Mesendoderm (in vitro differentiated cells): ENCODE measurements at regions not wholly inside any gene's neighbourhood (a gene's known extent, or its start where the extent isn't known, plus 50 kb on each side); places are given as distances from the start of the nearest gene placed in this dataset.

Source experiments
- DNase-seq: peaks from one replicate; pipeline ENCODE4 v3.0.0; 2013
- H2AK5ac ChIP-seq: 2 replicates; pipeline ENCODE4 v1.6.1; 2013; ENCODE audit warnings: low read length, inconsistent platforms
- H2BK120ac ChIP-seq: 2 replicates; pipeline ENCODE4 v1.6.1; 2013; ENCODE audit warnings: low read depth, mild to moderate bottlenecking, low read length, moderate library complexity, mixed read lengths
- H2BK15ac ChIP-seq: replicated peaks from 2 replicates; pipeline ENCODE4 v1.6.1; 2013; ENCODE audit warnings: low read depth, mild to moderate bottlenecking, moderate library complexity
- H2BK5ac ChIP-seq: 2 replicates; pipeline ENCODE4 v1.6.1; 2013; ENCODE audit warnings: low read length, inconsistent platforms
- H3K18ac ChIP-seq: 2 replicates; pipeline ENCODE4 v1.6.1; 2013; ENCODE audit warnings: mild to moderate bottlenecking, low read length, mixed read lengths
- H3K23ac ChIP-seq: one replicate; pipeline ENCODE4 v1.6.1; 2013; ENCODE audit warnings: low read length
- H3K27ac ChIP-seq: 2 replicates; pipeline ENCODE4 v1.5.1; 2013; ENCODE audit warnings: low read depth, mild to moderate bottlenecking, inconsistent platforms, low read length, moderate library complexity
- H3K27me3 ChIP-seq: 2 replicates; pipeline ENCODE4 v1.6.1; 2013; ENCODE audit warnings: low read length, control low read depth, mild to moderate bottlenecking, inconsistent platforms; ENCODE audit not compliant: insufficient read depth, poor library complexity
- H3K36me3 ChIP-seq: 2 replicates; pipeline ENCODE4 v1.6.1; 2013; ENCODE audit warnings: low read length, inconsistent platforms; ENCODE audit not compliant: control insufficient read depth, insufficient read depth
- H3K4ac ChIP-seq: one replicate; pipeline ENCODE4 v1.6.1; 2013; ENCODE audit warnings: low read depth, mild to moderate bottlenecking, low read length, moderate library complexity
- H3K4me1 ChIP-seq: 2 replicates; pipeline ENCODE4 v1.6.1; 2013; ENCODE audit warnings: low read depth, low read length, inconsistent platforms; ENCODE audit not compliant: control insufficient read depth
- H3K4me2 ChIP-seq: 2 replicates; pipeline ENCODE4 v1.6.1; 2013; ENCODE audit warnings: low read length
- H3K4me3 ChIP-seq: 2 replicates; pipeline ENCODE4 v1.5.1; 2013; ENCODE audit warnings: mild to moderate bottlenecking, low read length
- H3K56ac ChIP-seq: one replicate; pipeline ENCODE4 v1.6.1; 2013; ENCODE audit warnings: low read length
- H3K79me1 ChIP-seq: 2 replicates; pipeline ENCODE4 v1.6.1; 2013; ENCODE audit warnings: low read length, inconsistent platforms
- H3K79me2 ChIP-seq: 2 replicates; pipeline ENCODE4 v1.6.1; 2013; ENCODE audit warnings: mild to moderate bottlenecking, low read length; ENCODE audit not compliant: control insufficient read depth, insufficient read depth
- H3K9ac ChIP-seq: 2 replicates; pipeline ENCODE4 v1.6.1; 2013; ENCODE audit warnings: low read length, inconsistent platforms
- H4K5ac ChIP-seq: one replicate; pipeline ENCODE4 v1.6.1; 2013; ENCODE audit warnings: low read length
- H4K8ac ChIP-seq: one replicate; pipeline ENCODE4 v1.6.1; 2013; ENCODE audit warnings: low read depth, mild to moderate bottlenecking, control low read depth, low read length, moderate library complexity
- whole genome bisulfite sequencing: extraction: QIAGEN DNeasy Blood & Tissue Kit; methylation state at CpG from one replicate; pipeline ENCODE4 v1.1.7; 2013; ENCODE audit warnings: low lambda C conversion rate, missing lambda C conversion rate; ENCODE audit not compliant: insufficient coverage; ENCODE audit errors: extremely low coverage; 5-methylcytosine and 5-hydroxymethylcytosine counted together

- H3K27me3 ChIP-seq: no peaks in the 10 kb centered on the region
- no peaks in the 10 kb centered on the region for H3K36me3 ChIP-seq
- no peak overlapping the region for H2BK120ac ChIP-seq
- no peak overlapping the region for H2BK5ac ChIP-seq
- H2BK15ac ChIP-seq: no peak overlapping the region
- H4K8ac ChIP-seq: no peak overlapping the region
- H3K9ac ChIP-seq: no peak overlapping the region
- WGBS: no CpG with 5 or more reads among the region's 5 CpGs
- no peak overlapping the region for H2AK5ac ChIP-seq
- H3K56ac ChIP-seq: no peak overlapping the region
- no peak overlapping the region for H3K23ac ChIP-seq
- no peak overlapping the region for H3K4me2 ChIP-seq
- DNase-seq: no peak
- H3K18ac ChIP-seq: no peak overlapping the region
- H3K79me1 ChIP-seq: no peaks in the 10 kb centered on the region
- no peaks in the 10 kb centered on the region for H3K79me2 ChIP-seq
- H3K4me1 ChIP-seq: no peaks in the 10 kb centered on the region
- no peak overlapping the region for H3K4me3 ChIP-seq
- no peak overlapping the region for H3K4ac ChIP-seq
- no peak overlapping the region for H3K27ac ChIP-seq
- no peak overlapping the region for H4K5ac ChIP-seq
Measured at GRCh38 chrX:87755493-87755892, 237.9 kb downstream of the KLHL4 start.

GRCh38 chrX:87788976-87789375 is 271.4 kb downstream of the KLHL4 start:
- Histone ChIP-seq H3K56ac (no peak overlapping the region), H3K36me3 (no peaks in the 10 kb centered on the region), H4K8ac (no peak overlapping the region), H3K4me1 (no peaks in the 10 kb centered on the region), H3K23ac (no peak overlapping the region), H3K79me2 (no peaks in the 10 kb centered on the region), H3K4me3 (no peak overlapping the region), H3K27me3 (no peaks in the 10 kb centered on the region), H2AK5ac (no peak overlapping the region), H2BK15ac (no peak overlapping the region), H3K18ac (no peak overlapping the region), H4K5ac (no peak overlapping the region), H3K4ac (no peak overlapping the region), H3K27ac (no peak overlapping the region), H2BK120ac (no peak overlapping the region), H3K79me1 (no peaks in the 10 kb centered on the region), H3K9ac (no peak overlapping the region), H3K4me2 (no peak overlapping the region), H2BK5ac (no peak overlapping the region)
- no peak for DNase-seq

- Histone ChIP-seq H2AK5ac (no peak overlapping the region), H3K27me3 (no peaks in the 10 kb centered on the region), H3K9ac (no peak overlapping the region), H3K18ac (no peak overlapping the region), H2BK120ac (no peak overlapping the region), H3K4me2 (no peak overlapping the region), H2BK15ac (no peak overlapping the region), H3K56ac (no peak overlapping the region), H3K79me2 (no peaks in the 10 kb centered on the region), H3K4ac (no peak overlapping the region), H3K23ac (no peak overlapping the region), H2BK5ac (no peak overlapping the region), H3K79me1 (no peaks in the 10 kb centered on the region), H3K36me3 (no peaks in the 10 kb centered on the region), H3K27ac (no peak overlapping the region), H4K8ac (no peak overlapping the region), H4K5ac (no peak overlapping the region), H3K4me1 (no peaks in the 10 kb centered on the region), H3K4me3 (no peak overlapping the region)
- DNase-seq: no peak
Measured at GRCh38 chrX:87798039-87798438, 280.4 kb downstream of the KLHL4 start.

GRCh38 chrX:87805829-87806490 is 288.4 kb downstream of the KLHL4 start:
- no peak overlapping the region for H2BK120ac ChIP-seq
- no peak overlapping the region for H4K8ac ChIP-seq
- no peak overlapping the region for H4K5ac ChIP-seq
- no peak overlapping the region for H3K4me3 ChIP-seq
- H3K27ac ChIP-seq: no peak overlapping the region
- no peaks in the 10 kb centered on the region for H3K4me1 ChIP-seq
- H3K56ac ChIP-seq: no peak overlapping the region
- no peak overlapping the region for H3K18ac ChIP-seq
- no peak overlapping the region for H3K9ac ChIP-seq
- H3K23ac ChIP-seq: no peak overlapping the region
- H2BK15ac ChIP-seq: no peak overlapping the region
- H3K36me3 ChIP-seq: no peaks in the 10 kb centered on the region
- no peak overlapping the region for H3K4ac ChIP-seq
- H2BK5ac ChIP-seq: no peak overlapping the region
- H3K27me3 ChIP-seq: no peaks in the 10 kb centered on the region
- no peaks in the 10 kb centered on the region for H3K79me1 ChIP-seq
- H3K79me2 ChIP-seq: no peaks in the 10 kb centered on the region
- no CpG with 5 or more reads among the region's 5 CpGs for WGBS
- peak; percentile 75 for DNase-seq
- no peak overlapping the region for H2AK5ac ChIP-seq
- H3K4me2 ChIP-seq: no peak overlapping the region

GRCh38 chrX:87808576-87809243 is 291.1 kb downstream of the KLHL4 start:
- no peaks in the 10 kb centered on the region for H3K79me1 ChIP-seq
- H3K4me1 ChIP-seq: no peaks in the 10 kb centered on the region

GRCh38 chrX:87813566-87813965 is 296.0 kb downstream of the KLHL4 start:
- no peaks in the 10 kb centered on the region for H3K79me1 ChIP-seq
- H3K4me1 ChIP-seq: no peaks in the 10 kb centered on the region
- no peak overlapping the region for H3K4me3 ChIP-seq
- no peak overlapping the region for H2AK5ac ChIP-seq
- no peaks in the 10 kb centered on the region for H3K27me3 ChIP-seq
- no peak overlapping the region for H3K4me2 ChIP-seq
- no CpG with 5 or more reads among the region's 4 CpGs for WGBS
- H3K4ac ChIP-seq: no peak overlapping the region
- H3K36me3 ChIP-seq: no peaks in the 10 kb centered on the region
- H3K23ac ChIP-seq: no peak overlapping the region
- H3K18ac ChIP-seq: no peak overlapping the region
- H2BK120ac ChIP-seq: no peak overlapping the region
- H4K5ac ChIP-seq: no peak overlapping the region
- H4K8ac ChIP-seq: no peak overlapping the region
- no peak overlapping the region for H2BK5ac ChIP-seq
- no peak overlapping the region for H3K56ac ChIP-seq
- no peaks in the 10 kb centered on the region for H3K79me2 ChIP-seq
- H3K27ac ChIP-seq: no peak overlapping the region
- no peak overlapping the region for H2BK15ac ChIP-seq
- no peak overlapping the region for H3K9ac ChIP-seq
- peak; percentile 26 for DNase-seq

More at GRCh38 chrX:87808576-87809243, 291.1 kb downstream of the KLHL4 start:
- Histone ChIP-seq H3K4me2 (no peak overlapping the region), H2BK15ac (no peak overlapping the region), H3K4ac (no peak overlapping the region), H2BK5ac (no peak overlapping the region), H3K79me2 (no peaks in the 10 kb centered on the region), H3K27me3 (no peaks in the 10 kb centered on the region), H4K5ac (no peak overlapping the region), H3K9ac (no peak overlapping the region), H2BK120ac (no peak overlapping the region), H2AK5ac (no peak overlapping the region), H3K4me3 (no peak overlapping the region), H3K56ac (no peak overlapping the region), H3K18ac (no peak overlapping the region), H3K23ac (no peak overlapping the region), H4K8ac (no peak overlapping the region), H3K36me3 (no peaks in the 10 kb centered on the region), H3K27ac (no peak overlapping the region)
- no peak for DNase-seq
- WGBS: no CpG with 5 or more reads among the region's 35 CpGs
